ENCODE measurements at regions not wholly inside any gene's neighbourhood (a gene's known extent, or its start where the extent isn't known, plus 50 kb on each side); places are given as distances from the start of the nearest gene placed in this dataset.

- Histone ChIP-seq H3K9me3 (ENCODE audit: low read length) (no peaks in the 10 kb centered on the region), H4K20me1 (ENCODE audit: insufficient read depth, low read length) (no peaks in the 10 kb centered on the region), H3K27ac (ENCODE audit: low read depth, low read length, poor library complexity, severe bottlenecking) (no peak overlapping the region), H3K4me1 (ENCODE audit: insufficient read depth, low read length, poor library complexity, severe bottlenecking) (no peaks in the 10 kb centered on the region), H3K9me2 (ENCODE audit: insufficient read depth, low read length) (no peaks in the 10 kb centered on the region), H3K36me3 (ENCODE audit: insufficient read depth, low read length) (no peaks in the 10 kb centered on the region), H3K79me2 (ENCODE audit: insufficient read depth, low read depth, low read length) (no peaks in the 10 kb centered on the region), H2AFZ (ENCODE audit: low read length) (no peak overlapping the region), H3K4me3 (ENCODE audit: low read depth, low read length, poor library complexity, severe bottlenecking) (no peak overlapping the region), H3K4me2 (ENCODE audit: low read length) (no peak overlapping the region)
- TF ChIP-seq CTCF (conservative IDR thresholded peaks at IDR 0.05; ENCODE audit: low read length) (no peak), EZH2phosphoT487 (IDR thresholded peaks at IDR 0.05; ENCODE audit: borderline replicate concordance, low read depth, low read length) (no peak)
- intact Hi-C loops (cut with micrococcal nuclease; ENCODE audit: unreplicated experiment) = no loop called here
- POLR2A ChIA-PET = no interaction called here
- DNase-seq (ENCODE audit: low spot score) = no peak
- BruUV-seq (replicated peaks) = no TSS peak
- CTCF ChIA-PET (ENCODE audit: unreplicated experiment) = no interaction called here
These were observed 364.9 kb upstream of the RSPO3 start for GRCh38 chr6:126753606-126754005.

GRCh38 chr6:126761854-126762253 is 356.6 kb upstream of the RSPO3 start:
- intact Hi-C loops (cut with micrococcal nuclease; ENCODE audit: unreplicated experiment) = no loop called here
- no peaks in the 10 kb centered on the region for H3K9me2 ChIP-seq (ENCODE audit: insufficient read depth, low read length)

More at GRCh38 chr6:126761854-126762253, 356.6 kb upstream of the RSPO3 start:
- Histone ChIP-seq H3K4me1 (ENCODE audit: insufficient read depth, low read length, poor library complexity, severe bottlenecking) (no peaks in the 10 kb centered on the region), H3K4me3 (ENCODE audit: low read depth, low read length, poor library complexity, severe bottlenecking) (no peak overlapping the region), H4K20me1 (ENCODE audit: insufficient read depth, low read length) (no peaks in the 10 kb centered on the region), H3K4me2 (ENCODE audit: low read length) (no peak overlapping the region), H3K27ac (ENCODE audit: low read depth, low read length, poor library complexity, severe bottlenecking) (no peak overlapping the region), H2AFZ (ENCODE audit: low read length) (no peak overlapping the region), H3K79me2 (ENCODE audit: insufficient read depth, low read depth, low read length) (no peaks in the 10 kb centered on the region), H3K9me3 (ENCODE audit: low read length) (no peaks in the 10 kb centered on the region), H3K36me3 (ENCODE audit: insufficient read depth, low read length) (no peaks in the 10 kb centered on the region)
- no TSS peak for BruUV-seq (replicated peaks)
- no peak for DNase-seq (ENCODE audit: low spot score)
- ChIA-PET CTCF (ENCODE audit: unreplicated experiment) (no interaction called here), POLR2A (interaction anchor here (0.7 kb wide), 1 partner anchor 14 kb away, joined by 3 read pairs; no protein-coding TSS in a partner anchor)
- TF ChIP-seq CTCF (conservative IDR thresholded peaks at IDR 0.05; ENCODE audit: low read length) = no peak
- TF ChIP-seq EZH2phosphoT487 (IDR thresholded peaks at IDR 0.05; ENCODE audit: borderline replicate concordance, low read depth, low read length) = no peak
